ENCODE measurements at regions not wholly inside any gene's neighbourhood (a gene's known extent, or its start where the extent isn't known, plus 50 kb on each side); places are given as distances from the start of the nearest gene placed in this dataset.
A peak's percentile ranks its signal among the peaks of the same experiment; 100 is the strongest.

DNA sequence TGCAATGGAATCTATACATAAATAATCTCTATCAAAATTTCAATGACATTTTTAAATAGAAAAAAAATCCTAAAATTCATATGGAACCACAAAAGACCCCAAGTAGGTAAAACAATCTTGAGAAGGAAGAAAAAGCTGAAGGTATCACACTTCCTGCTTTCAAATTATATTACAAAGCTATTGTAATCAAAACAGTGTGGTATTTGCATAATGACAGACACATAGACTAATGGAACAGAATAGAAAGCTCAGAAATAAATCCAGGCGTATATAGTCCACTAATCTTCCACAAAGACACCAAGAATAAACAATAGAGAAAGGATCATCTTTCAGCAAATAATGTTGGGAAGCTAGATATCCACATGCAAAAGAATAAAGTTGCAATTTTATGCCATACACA is 699.8 kb upstream of the ID2 start:
- no peak overlapping the region for H3K4me3 ChIP-seq
- TF ChIP-seq, protein P1, sequence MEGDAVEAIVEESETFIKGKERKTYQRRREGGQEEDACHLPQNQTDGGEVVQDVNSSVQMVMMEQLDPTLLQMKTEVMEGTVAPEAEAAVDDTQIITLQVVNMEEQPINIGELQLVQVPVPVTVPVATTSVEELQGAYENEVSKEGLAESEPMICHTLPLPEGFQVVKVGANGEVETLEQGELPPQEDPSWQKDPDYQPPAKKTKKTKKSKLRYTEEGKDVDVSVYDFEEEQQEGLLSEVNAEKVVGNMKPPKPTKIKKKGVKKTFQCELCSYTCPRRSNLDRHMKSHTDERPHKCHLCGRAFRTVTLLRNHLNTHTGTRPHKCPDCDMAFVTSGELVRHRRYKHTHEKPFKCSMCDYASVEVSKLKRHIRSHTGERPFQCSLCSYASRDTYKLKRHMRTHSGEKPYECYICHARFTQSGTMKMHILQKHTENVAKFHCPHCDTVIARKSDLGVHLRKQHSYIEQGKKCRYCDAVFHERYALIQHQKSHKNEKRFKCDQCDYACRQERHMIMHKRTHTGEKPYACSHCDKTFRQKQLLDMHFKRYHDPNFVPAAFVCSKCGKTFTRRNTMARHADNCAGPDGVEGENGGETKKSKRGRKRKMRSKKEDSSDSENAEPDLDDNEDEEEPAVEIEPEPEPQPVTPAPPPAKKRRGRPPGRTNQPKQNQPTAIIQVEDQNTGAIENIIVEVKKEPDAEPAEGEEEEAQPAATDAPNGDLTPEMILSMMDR (IDR thresholded peaks at IDR 0.05), result no peak
- TF ChIP-seq EP300 (IDR thresholded peaks at IDR 0.05; ENCODE audit: low read depth) (no peak), POLR2A (IDR thresholded peaks at IDR 0.05) (no peak), POLR2AphosphoS5 (IDR thresholded peaks at IDR 0.05) (no peak)
- H3K4me1 ChIP-seq, result no peaks in the 10 kb centered on the region
- no peak overlapping the region for H3K27ac ChIP-seq
- no peaks in the 10 kb centered on the region for H3K36me3 ChIP-seq
- no peaks in the 10 kb centered on the region for H3K27me3 ChIP-seq
- DNase-seq, result no peak
- in situ Hi-C loops (cut with MboI; ENCODE audit: low pct_ligation_motif_present in 1 of 4, low pct_unique_long_range_greater_than_20kb in 1 of 4, low sequenced_read_pairs in 3 of 4), result no loop called here
- peaks cover 0 to 6% of the 10 kb centered on the region in 2 donors for H3K9me3 ChIP-seq
- intact Hi-C loops (cut with DNase I; ENCODE audit: low total_unique reads), result no loop called here
- WGBS, 2 donors (ENCODE audit: low coverage in 1 of 2), result 90 to 94% methylated on average over 1 of the region's 1 CpG

DNA sequence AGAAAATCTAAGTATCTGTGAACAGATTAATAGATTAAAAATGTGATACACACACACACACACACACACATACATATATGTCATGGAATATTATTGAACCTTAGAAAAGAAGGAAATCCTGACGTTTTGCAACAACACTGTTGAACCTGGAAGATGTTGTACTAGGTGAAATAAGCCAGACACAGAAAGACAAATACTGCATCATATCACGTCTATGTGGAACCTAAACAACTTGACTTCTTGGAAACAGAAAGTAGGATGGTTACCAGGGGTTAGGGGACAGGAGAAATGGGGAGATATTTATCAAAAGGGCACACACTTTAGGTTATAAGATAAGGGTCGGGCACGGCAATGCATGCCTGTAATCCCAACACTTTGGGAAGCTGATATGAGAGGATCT is 698.4 kb upstream of the ID2 start:
- intact Hi-C loops (cut with DNase I; ENCODE audit: low total_unique reads), result no loop called here
- Histone ChIP-seq H3K27ac (peak overlapping the region in 1 of 4 donors; percentile 13), H3K27me3 (no peaks in the 10 kb centered on the region), H3K4me3 (no peak overlapping the region), H3K4me1 (no peaks in the 10 kb centered on the region), H3K36me3 (no peaks in the 10 kb centered on the region), H3K9me3 (peaks cover 0 to 6% of the 10 kb centered on the region in 2 donors)
- TF ChIP-seq, protein P1 (IDR thresholded peaks at IDR 0.05), result no peak
- TF ChIP-seq POLR2AphosphoS5 (IDR thresholded peaks at IDR 0.05), result peak; percentile 50 to 83 (median 68)
- no peak for TF ChIP-seq POLR2A (IDR thresholded peaks at IDR 0.05)
- peak; percentile 30 for TF ChIP-seq EP300 (IDR thresholded peaks at IDR 0.05; ENCODE audit: low read depth)
- in situ Hi-C loops (cut with MboI; ENCODE audit: low pct_ligation_motif_present in 1 of 4, low pct_unique_long_range_greater_than_20kb in 1 of 4, low sequenced_read_pairs in 3 of 4), result no loop called here
- 66 to 70% methylated on average over 4 of the region's 4 CpGs for WGBS, 2 donors (ENCODE audit: low coverage in 1 of 2)
- DNase-seq, result no peak

DNA sequence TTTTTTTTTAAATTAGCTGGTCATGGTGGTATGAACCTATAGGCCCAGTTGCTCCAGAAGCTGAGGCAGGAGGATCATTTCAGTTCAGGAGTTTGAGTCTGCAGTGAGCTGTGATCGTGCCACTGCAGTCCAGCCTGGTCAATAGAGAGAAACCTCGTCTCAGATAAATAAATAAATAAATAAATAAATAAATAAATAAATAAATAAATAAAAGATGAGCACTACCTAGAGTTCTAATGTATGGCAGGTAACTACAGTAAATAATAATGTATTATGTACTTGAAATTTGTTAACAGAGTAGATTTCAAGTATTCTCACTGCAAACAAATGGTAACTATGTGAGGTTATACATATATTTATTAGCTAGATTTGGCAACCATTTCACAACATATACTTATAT is 697.9 kb upstream of the ID2 start:
- WGBS, 2 donors (ENCODE audit: low coverage in 1 of 2), result 90% methylated on average over 2 of the region's 2 CpGs; no CpG with 5 or more reads in 1 of the 2 donors
- Histone ChIP-seq H3K27ac (peak overlapping the region in 1 of 4 donors; percentile 13), H3K27me3 (no peaks in the 10 kb centered on the region), H3K9me3 (peaks cover 0 to 6% of the 10 kb centered on the region in 2 donors), H3K36me3 (no peaks in the 10 kb centered on the region), H3K4me1 (no peaks in the 10 kb centered on the region), H3K4me3 (no peak overlapping the region)
- no peak for DNase-seq
- in situ Hi-C loops (cut with MboI; ENCODE audit: low pct_ligation_motif_present in 1 of 4, low pct_unique_long_range_greater_than_20kb in 1 of 4, low sequenced_read_pairs in 3 of 4) (no loop called here), intact Hi-C loops (cut with DNase I; ENCODE audit: low total_unique reads) (no loop called here)
- no peak for TF ChIP-seq POLR2AphosphoS5 (IDR thresholded peaks at IDR 0.05)
- TF ChIP-seq POLR2A (IDR thresholded peaks at IDR 0.05), result no peak

DNA sequence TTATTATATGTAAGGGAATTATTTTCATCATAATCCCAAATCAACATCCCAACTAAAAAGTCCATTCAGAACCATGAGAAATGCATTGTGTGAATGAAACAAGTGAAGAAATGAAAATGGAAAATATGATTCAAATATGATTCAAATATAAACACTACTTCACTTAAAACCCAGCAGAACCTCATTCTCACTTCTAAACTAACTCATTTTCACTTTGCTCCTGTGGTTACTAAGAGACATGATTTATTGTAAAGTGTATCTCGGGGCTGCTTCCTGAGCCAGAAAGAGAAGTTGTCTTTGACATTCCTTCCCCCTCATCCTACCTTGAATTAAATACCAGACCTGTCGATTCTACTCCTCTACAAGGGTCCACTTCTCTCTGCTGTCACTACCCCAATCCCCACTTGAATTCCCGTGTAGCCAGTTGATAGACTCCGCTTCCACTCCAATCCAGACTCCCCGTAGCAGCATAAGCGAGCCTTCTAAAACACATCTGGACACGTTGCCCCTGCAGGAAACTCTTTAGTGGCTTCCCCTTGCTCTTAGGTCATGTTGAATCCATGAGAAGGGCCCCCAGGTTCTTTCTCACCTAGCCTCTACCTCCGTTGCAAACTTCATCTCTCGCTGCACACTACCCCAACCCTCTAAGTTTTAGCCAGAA is 697.0 kb upstream of the ID2 start:
- Histone ChIP-seq H3K27me3 (no peaks in the 10 kb centered on the region), H3K27ac (no peak overlapping the region), H3K9me3 (peaks cover 0 to 6% of the 10 kb centered on the region in 2 donors), H3K4me1 (no peaks in the 10 kb centered on the region), H3K4me3 (no peak overlapping the region), H3K36me3 (no peaks in the 10 kb centered on the region)
- WGBS, 2 donors (ENCODE audit: low coverage in 1 of 2), result 69% methylated on average over 9 of the region's 9 CpGs
- in situ Hi-C loops (cut with MboI; ENCODE audit: low pct_ligation_motif_present in 1 of 4, low pct_unique_long_range_greater_than_20kb in 1 of 4, low sequenced_read_pairs in 3 of 4), result no loop called here
- TF ChIP-seq EP300 (IDR thresholded peaks at IDR 0.05; ENCODE audit: low read depth) (no peak), POLR2A (IDR thresholded peaks at IDR 0.05) (no peak), POLR2AphosphoS5 (IDR thresholded peaks at IDR 0.05) (no peak)
- TF ChIP-seq, protein P1 (IDR thresholded peaks at IDR 0.05), result no peak
- intact Hi-C loops (cut with DNase I; ENCODE audit: low total_unique reads), result no loop called here
- no peak for DNase-seq

DNA sequence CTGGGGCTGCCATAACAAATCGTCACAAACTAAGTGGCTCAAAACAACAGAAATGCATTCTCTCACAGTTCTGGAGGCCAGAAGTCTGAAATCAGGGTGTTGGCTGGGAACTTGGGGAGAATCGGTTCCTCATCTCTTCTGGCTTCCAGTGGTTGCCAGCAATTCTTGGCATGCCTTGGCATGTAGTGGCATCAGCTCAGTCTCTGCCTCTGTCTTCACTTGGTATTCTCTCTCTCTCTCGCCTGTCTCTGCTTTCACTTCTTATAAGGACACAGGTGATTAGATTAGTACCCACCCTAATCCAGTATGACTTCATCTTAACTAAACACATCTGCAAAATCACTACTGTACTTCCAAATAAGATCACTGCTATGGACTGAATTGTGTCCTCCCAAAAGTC is 695.4 kb upstream of the ID2 start:
- in situ Hi-C loops (cut with MboI; ENCODE audit: low pct_ligation_motif_present in 1 of 4, low pct_unique_long_range_greater_than_20kb in 1 of 4, low sequenced_read_pairs in 3 of 4), result no loop called here
- Histone ChIP-seq H3K4me3 (no peak overlapping the region), H3K4me1 (no peaks in the 10 kb centered on the region), H3K27ac (no peak overlapping the region), H3K36me3 (no peaks in the 10 kb centered on the region), H3K9me3 (peaks cover 0 to 6% of the 10 kb centered on the region in 2 donors), H3K27me3 (no peaks in the 10 kb centered on the region)
- intact Hi-C loops (cut with DNase I; ENCODE audit: low total_unique reads), result no loop called here
- DNase-seq, result no peak
- 83 to 87% methylated on average over 1 to 3 of the region's 3 CpGs for WGBS, 2 donors (ENCODE audit: low coverage in 1 of 2)
- TF ChIP-seq POLR2AphosphoS5 (IDR thresholded peaks at IDR 0.05) (no peak), POLR2A (IDR thresholded peaks at IDR 0.05) (no peak), EP300 (IDR thresholded peaks at IDR 0.05; ENCODE audit: low read depth) (no peak)
- TF ChIP-seq, protein P1 (IDR thresholded peaks at IDR 0.05), result no peak
